B cell (primary cell): ENCODE measurements at regions not wholly inside any gene's neighbourhood (a gene's known extent, or its start where the extent isn't known, plus 50 kb on each side); places are given as distances from the start of the nearest gene placed in this dataset.

Experiments used
- ATAC-seq: fragments of 200-7000 bp; cut with Tn5 transposase; one replicate; pipeline ENCODE4 v1.10.0; 2021; ENCODE audit warnings: low read depth, mild to moderate bottlenecking, moderate number of reproducible peaks, moderate library complexity
- CTCF ChIA-PET: fragments of 350-600 bp; sonication (Branson Sonifier 250); formaldehyde crosslinking; loops from one replicate; lab custom pipeline; 2021; ENCODE audit warnings: antibody characterized with exemption, inconsistent platforms; lab: Charles Lee
- POLR2A ChIA-PET: fragments of 350-600 bp; sonication (Branson Sonifier 250); formaldehyde crosslinking; loops from one replicate; lab custom pipeline; 2021; ENCODE audit warnings: antibody characterized with exemption; lab: Charles Lee
- DNase-seq: peaks from one replicate; pipeline ENCODE4 v3.0.0; 2013
- H2AFZ ChIP-seq: 2 replicates; pipeline ENCODE4 v1.6.1; 2012; ENCODE audit warnings: mild to moderate bottlenecking, low read depth, low read length; ENCODE audit not compliant: insufficient read depth, poor library complexity, severe bottlenecking
- H3K27ac ChIP-seq, 2 donors: 1 replicate in 1 of 2; 2 replicates in 1 of 2; pipeline ENCODE4 v1.5.1; 2012 to 2013; ENCODE audit warnings: low read length in 2 of 2, mild to moderate bottlenecking in 2 of 2, moderate library complexity in 1 of 2
- H3K27me3 ChIP-seq, 4 experiments: fragments of 200-600 bp in 1 of 4; sonication (generic) in 1 of 4; replicated peaks in 1 of 4; 1 replicate in 2 of 4; 2 replicates in 2 of 4; pipeline versions ENCODE4 v1.6.1 to v1.7.0; 2013 to 2016; ENCODE audit warnings: low read length in 3 of 4, mild to moderate bottlenecking in 2 of 4, mixed read lengths in 1 of 4, moderate library complexity in 1 of 4; ENCODE audit not compliant: insufficient read depth in 4 of 4, control insufficient read depth in 3 of 4; ENCODE audit errors: control extremely low read depth in 1 of 4
- H3K36me3 ChIP-seq, 2 experiments: replicated peaks in 1 of 2; 1 replicate in 1 of 2; 2 replicates in 1 of 2; pipeline versions ENCODE4 v1.6.1 to v1.7.1; 2013; ENCODE audit warnings: low read length in 1 of 2; ENCODE audit not compliant: insufficient read depth in 2 of 2, control insufficient read depth in 1 of 2; ENCODE audit errors: control extremely low read depth in 1 of 2, extremely low read depth in 1 of 2
- H3K4me1 ChIP-seq, 2 donors: fragments of 200-600 bp in 1 of 2; sonication (generic) in 1 of 2; 1 replicate in 1 of 2; 2 replicates in 1 of 2; pipeline versions ENCODE4 v1.5.1 to v1.6.1; 2013 to 2017; ENCODE audit warnings: low read length in 2 of 2; ENCODE audit not compliant: control insufficient read depth in 2 of 2, insufficient read depth in 2 of 2
- H3K4me2 ChIP-seq: replicated peaks from 2 replicates; pipeline ENCODE3; 2012; ENCODE audit warnings: mild to moderate bottlenecking, low read depth, low read length; ENCODE audit not compliant: poor library complexity, severe bottlenecking
- H3K4me3 ChIP-seq, 5 experiments: fragments of 200-600 bp in 1 of 5; sonication (generic) in 1 of 5; 1 replicate in 3 of 5; 2 replicates in 2 of 5; pipeline versions ENCODE4 v1.5.1 to v1.7.0; 2011 to 2016; ENCODE audit warnings: low read length in 4 of 5, mild to moderate bottlenecking in 4 of 5, low read depth in 2 of 5, control low read depth in 1 of 5, moderate library complexity in 1 of 5; ENCODE audit not compliant: insufficient read depth in 1 of 5; ENCODE audit errors: control extremely low read depth in 1 of 5, extremely low read depth in 1 of 5
- H3K79me2 ChIP-seq: fragments of 200-600 bp; sonication (generic); one replicate; pipeline ENCODE4 v1.6.0; 2016; ENCODE audit warnings: low read length; ENCODE audit not compliant: control insufficient read depth, insufficient read depth
- H3K9ac ChIP-seq: fragments of 200-600 bp; sonication (generic); 2 replicates; pipeline ENCODE4 v1.6.1; 2017; ENCODE audit warnings: mild to moderate bottlenecking, low read length, moderate library complexity
- H3K9me3 ChIP-seq, 3 donors: one replicate each; pipeline versions ENCODE4 v1.6.1 to v1.7.1; 2013; ENCODE audit warnings: low read length in 2 of 3; ENCODE audit not compliant: control insufficient read depth in 2 of 3, insufficient read depth in 1 of 3; ENCODE audit errors: control extremely low read depth in 1 of 3
- H4K20me1 ChIP-seq: 2 replicates; pipeline ENCODE4 v1.6.0; 2012; ENCODE audit warnings: mild to moderate bottlenecking, low read length; ENCODE audit not compliant: insufficient read depth, control insufficient read depth, poor library complexity, severe bottlenecking
- H3K27ac Mint-ChIP-seq: one replicate; pipeline ENCODE4 v1.8.0; 2021; ENCODE audit warnings: mixed read lengths
- H3K27me3 Mint-ChIP-seq: one replicate; pipeline ENCODE4 v1.8.0; 2021; ENCODE audit warnings: mixed read lengths
- H3K4me1 Mint-ChIP-seq: one replicate; pipeline ENCODE4 v1.8.0; 2021; ENCODE audit warnings: mixed read lengths
- H3K4me3 Mint-ChIP-seq: one replicate; pipeline ENCODE4 v1.8.0; 2021; ENCODE audit warnings: mixed read lengths
- H3K9me3 Mint-ChIP-seq: one replicate; pipeline ENCODE4 v1.8.0; 2022; ENCODE audit warnings: mixed read lengths; ENCODE audit not compliant: insufficient read depth
- EZH2 ChIP-seq: IDR thresholded peaks from 2 replicates; pipeline ENCODE4 v1.6.1; 2012; ENCODE audit warnings: borderline replicate concordance, low read depth, mild to moderate bottlenecking, moderate library complexity, low read length; ENCODE audit not compliant: insufficient read depth, poor library complexity, severe bottlenecking
- WGBS: methylation state at CpG from one replicate; pipeline ENCODE4 v1.1.5; 2013; ENCODE audit warnings: missing lambda C conversion rate; ENCODE audit not compliant: insufficient coverage; 5-methylcytosine and 5-hydroxymethylcytosine counted together
- intact Hi-C: fragments of 100-400 bp; cut with micrococcal nuclease; formaldehyde crosslinking; loops from one replicate; pipeline ENCODE4 v1.10.0; 2022
- TF ChIP-seq, protein P1 (sequence below): fragments of 200-600 bp; IDR thresholded peaks from one replicate; pipeline ENCODE4 v1.8.0; 2022; ENCODE audit warnings: antibody characterized with exemption, mild to moderate bottlenecking

DNA sequence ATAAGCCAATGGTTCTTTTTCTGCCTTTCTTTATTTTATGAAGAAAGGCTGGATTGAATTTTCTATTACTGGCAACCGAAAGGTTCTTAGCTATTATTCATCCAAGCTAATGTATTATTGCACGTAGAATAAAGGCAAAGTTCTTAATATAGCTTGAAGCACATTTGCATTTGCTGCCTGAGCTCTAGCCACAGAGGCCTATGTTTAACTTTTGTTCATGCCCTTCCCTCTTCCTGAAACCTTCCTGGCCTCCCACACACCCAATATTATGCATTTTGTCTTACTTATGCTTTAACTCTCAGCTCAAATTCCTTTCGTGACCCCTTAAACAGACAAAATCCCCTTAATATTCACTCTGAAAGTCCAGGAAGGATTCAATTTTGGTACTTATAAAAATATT is 71.0 kb upstream of the ZNF280D start:
- intact Hi-C loops = loop anchor here (5.0 kb wide), 1 partner anchor 72 kb away; the partner anchor contains the start of gene ZNF280D
- CTCF ChIA-PET = no interaction called here

DNA sequence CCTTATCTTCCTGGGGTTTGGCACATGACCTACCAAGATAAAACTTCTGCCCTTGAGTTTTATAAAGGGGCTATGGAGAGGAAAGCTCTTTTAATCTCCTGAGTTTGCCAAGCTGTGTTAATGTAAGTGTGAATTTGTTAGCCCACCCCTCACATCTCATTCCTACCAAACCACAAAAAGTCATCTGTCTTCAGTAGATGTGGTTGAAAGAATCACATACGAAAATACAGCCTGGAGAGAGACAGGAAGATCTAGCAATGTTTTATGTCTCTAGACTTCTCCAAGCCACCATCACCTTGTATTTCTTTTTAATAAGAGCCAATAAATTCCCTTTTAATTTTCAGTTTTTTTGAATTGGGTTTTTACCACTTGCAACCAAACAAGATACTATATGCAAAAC is 68.9 kb upstream of the ZNF280D start:
- intact Hi-C loops = loop anchor here (5.0 kb wide), 1 partner anchor 70 kb away; the partner anchor contains the start of gene ZNF280D
- no peak overlapping the region for H3K4me2 ChIP-seq
- no peak overlapping the region for H3K27ac ChIP-seq
- H3K36me3 ChIP-seq = no peaks in the 10 kb centered on the region
- ATAC-seq (no peak), DNase-seq (no peak)
- no peak overlapping the region for H3K9ac ChIP-seq
- H3K27me3 ChIP-seq = no peaks in the 10 kb centered on the region
- H3K27me3 Mint-ChIP-seq = no peaks in the 10 kb centered on the region
- CTCF ChIA-PET = interaction anchor here (1.2 kb wide), 1 partner anchor 20 kb away, joined by 3 read pairs; no protein-coding TSS in a partner anchor
- peaks cover 26% of the 10 kb centered on the region for H3K4me1 Mint-ChIP-seq
- H2AFZ ChIP-seq = no peak overlapping the region
- no peaks in the 10 kb centered on the region for H4K20me1 ChIP-seq
- no peak overlapping the region for H3K27ac Mint-ChIP-seq
- H3K4me1 ChIP-seq = peaks cover 23 to 25% of the 10 kb centered on the region in 2 donors
- POLR2A ChIA-PET = interaction anchor here (0.6 kb wide), 2 partner anchors 89 to 478 kb away, joined by 6 to 7 read pairs; no protein-coding TSS in a partner anchor
- peaks cover 0 to 1% (median 0%) of the 10 kb centered on the region in 3 donors for H3K9me3 ChIP-seq
- H3K4me3 Mint-ChIP-seq = no peak overlapping the region
- TF ChIP-seq, protein P1, sequence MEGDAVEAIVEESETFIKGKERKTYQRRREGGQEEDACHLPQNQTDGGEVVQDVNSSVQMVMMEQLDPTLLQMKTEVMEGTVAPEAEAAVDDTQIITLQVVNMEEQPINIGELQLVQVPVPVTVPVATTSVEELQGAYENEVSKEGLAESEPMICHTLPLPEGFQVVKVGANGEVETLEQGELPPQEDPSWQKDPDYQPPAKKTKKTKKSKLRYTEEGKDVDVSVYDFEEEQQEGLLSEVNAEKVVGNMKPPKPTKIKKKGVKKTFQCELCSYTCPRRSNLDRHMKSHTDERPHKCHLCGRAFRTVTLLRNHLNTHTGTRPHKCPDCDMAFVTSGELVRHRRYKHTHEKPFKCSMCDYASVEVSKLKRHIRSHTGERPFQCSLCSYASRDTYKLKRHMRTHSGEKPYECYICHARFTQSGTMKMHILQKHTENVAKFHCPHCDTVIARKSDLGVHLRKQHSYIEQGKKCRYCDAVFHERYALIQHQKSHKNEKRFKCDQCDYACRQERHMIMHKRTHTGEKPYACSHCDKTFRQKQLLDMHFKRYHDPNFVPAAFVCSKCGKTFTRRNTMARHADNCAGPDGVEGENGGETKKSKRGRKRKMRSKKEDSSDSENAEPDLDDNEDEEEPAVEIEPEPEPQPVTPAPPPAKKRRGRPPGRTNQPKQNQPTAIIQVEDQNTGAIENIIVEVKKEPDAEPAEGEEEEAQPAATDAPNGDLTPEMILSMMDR = no peak
- TF ChIP-seq EZH2 = no peak
- no peaks in the 10 kb centered on the region for H3K79me2 ChIP-seq
- no CpG with 5 or more reads among the region's 1 CpG for WGBS
- no peaks in the 10 kb centered on the region for H3K9me3 Mint-ChIP-seq
- no peak overlapping the region for H3K4me3 ChIP-seq

More for the DNA sequence above, 71.0 kb upstream of the ZNF280D start:
- H4K20me1 ChIP-seq = no peaks in the 10 kb centered on the region
- Mint-ChIP-seq H3K9me3 (peaks cover 6% of the 10 kb centered on the region), H3K4me3 (peak overlapping the region; percentile 24), H3K27ac (peak overlapping the region; percentile 5), H3K4me1 (peaks cover 26% of the 10 kb centered on the region), H3K27me3 (no peaks in the 10 kb centered on the region)
- peaks cover 0 to 21% (median 7%) of the 10 kb centered on the region in 3 donors for H3K9me3 ChIP-seq
- DNase-seq = no peak
- POLR2A ChIA-PET = no interaction called here
- no CpG with 5 or more reads among the region's 3 CpGs for WGBS
- H2AFZ ChIP-seq = peak overlapping the region; percentile 57
- peaks cover 23 to 25% of the 10 kb centered on the region in 2 donors for H3K4me1 ChIP-seq
- no peak for ATAC-seq
- H3K9ac ChIP-seq = peak overlapping the region; percentile 54
- no peaks in the 10 kb centered on the region for H3K27me3 ChIP-seq
- H3K4me2 ChIP-seq = peak overlapping the region; percentile 62
- TF ChIP-seq, protein P1 = no peak
- TF ChIP-seq EZH2 = no peak
- no peaks in the 10 kb centered on the region for H3K79me2 ChIP-seq
- H3K27ac ChIP-seq = peak overlapping the region in 1 of 2 donors; percentile 63
- no peaks in the 10 kb centered on the region for H3K36me3 ChIP-seq
- peak overlapping the region in 1 of 5 experiments; percentile 42 for H3K4me3 ChIP-seq
